Panc1 (cell line): ENCODE measurements at regions not wholly inside any gene's neighbourhood (a gene's known extent, or its start where the extent isn't known, plus 50 kb on each side); places are given as distances from the start of the nearest gene placed in this dataset.

Source experiments
- ATAC-seq: fragments of 200-7000 bp; cut with Tn5 transposase; 2 replicates; pipeline ENCODE4 v1.9.1; 2020; ENCODE audit warnings: mild to moderate bottlenecking, moderate library complexity
- BruUV-seq: library from RNA; stranded (reverse); fragments of 400-500 nt; replicated peaks from 2 replicates; lab custom pipeline; 2021; lab: Mats Ljungman, UMichigan
- CTCF ChIA-PET: fragments of 300-600 bp; sonication (Branson Sonifier 250); formaldehyde crosslinking; loops from one replicate; lab custom pipeline; 2022; ENCODE audit warnings: antibody characterized with exemption; lab: Charles Lee
- POLR2A ChIA-PET: fragments of 300-600 bp; sonication (Branson Sonifier 250); formaldehyde crosslinking; loops from one replicate; lab custom pipeline; 2022; ENCODE audit warnings: antibody characterized with exemption; lab: Charles Lee
- DNase-seq: peaks from one replicate; pipeline ENCODE4 v3.0.0-alpha.2; 2010; ENCODE audit warnings: low read depth, low spot score
- H3K27ac ChIP-seq: 2 replicates; pipeline ENCODE4 v1.5.1; 2011; ENCODE audit warnings: mild to moderate bottlenecking, low read length, inconsistent platforms
- H3K27me3 ChIP-seq: fragments of 200-500 bp; sonication (Bioruptor generic); 2 replicates; pipeline ENCODE4 v1.6.0; 2014; ENCODE audit warnings: low read length, inconsistent platforms; ENCODE audit not compliant: control insufficient read depth, insufficient read depth
- H3K36me3 ChIP-seq: fragments of 200-500 bp; sonication (Bioruptor generic); 2 replicates; pipeline ENCODE4 v1.5.1; 2014; ENCODE audit warnings: inconsistent platforms, mild to moderate bottlenecking, low read length, moderate library complexity; ENCODE audit not compliant: control insufficient read depth, insufficient read depth
- H3K4me1 ChIP-seq: 2 replicates; pipeline ENCODE4 v1.5.1; 2011; ENCODE audit warnings: inconsistent platforms, mild to moderate bottlenecking, low read length, moderate library complexity; ENCODE audit not compliant: control insufficient read depth, insufficient read depth
- H3K4me3 ChIP-seq, 2 experiments: 2 replicates each; pipeline ENCODE4 v1.5.1; 2011 to 2012; ENCODE audit warnings: low read depth in 2 of 2, low read length in 2 of 2, mild to moderate bottlenecking in 2 of 2, inconsistent platforms in 1 of 2, moderate library complexity in 1 of 2
- H3K9me3 ChIP-seq: fragments of 200-500 bp; sonication (Bioruptor generic); 2 replicates; pipeline ENCODE4 v1.5.1; 2014; ENCODE audit warnings: low read depth, mild to moderate bottlenecking, inconsistent platforms, low read length, moderate library complexity; ENCODE audit not compliant: control insufficient read depth, insufficient read depth
- POLR2AphosphoS5 ChIP-seq: IDR thresholded peaks from 2 replicates; pipeline ENCODE4 v1.6.1; 2012; ENCODE audit warnings: mild to moderate bottlenecking, low read depth, low read length, moderate library complexity
- SIN3A ChIP-seq: IDR thresholded peaks from 2 replicates; pipeline ENCODE4 v1.6.1; 2012; ENCODE audit warnings: low read depth, mild to moderate bottlenecking, low read length, moderate library complexity, borderline replicate concordance; ENCODE audit not compliant: insufficient read depth
- TCF7L2 ChIP-seq: IDR thresholded peaks from 2 replicates; pipeline ENCODE4 v1.6.1; 2011; ENCODE audit warnings: mild to moderate bottlenecking, low read depth, low read length, inconsistent platforms
- in situ Hi-C: cut with HindIII; loops from 2 replicates; pipeline ENCODE4 v1.10.0; 2016; ENCODE audit warnings: low sequenced_read_pairs, low pct_unique_long_range_greater_than_20kb
- intact Hi-C: fragments of 100-400 bp; cut with micrococcal nuclease; formaldehyde crosslinking; loops from one replicate; pipeline ENCODE4 v1.10.0; 2022; ENCODE audit not compliant: unreplicated experiment
- TF ChIP-seq, protein P1 (sequence below), 2 experiments: IDR thresholded peaks; 2 replicates each; pipeline ENCODE4 v1.6.1; 2011 to 2012; ENCODE audit warnings: low read depth in 2 of 2, control low read depth in 1 of 2, low read length in 1 of 2, mild to moderate bottlenecking in 1 of 2, moderate library complexity in 1 of 2; ENCODE audit not compliant: insufficient read depth in 1 of 2
- TF ChIP-seq, protein P2 (sequence below): fragments of 450-650 bp; IDR thresholded peaks from 2 replicates; pipeline ENCODE4 v1.5.1; 2017; ENCODE audit warnings: mild to moderate bottlenecking

DNA sequence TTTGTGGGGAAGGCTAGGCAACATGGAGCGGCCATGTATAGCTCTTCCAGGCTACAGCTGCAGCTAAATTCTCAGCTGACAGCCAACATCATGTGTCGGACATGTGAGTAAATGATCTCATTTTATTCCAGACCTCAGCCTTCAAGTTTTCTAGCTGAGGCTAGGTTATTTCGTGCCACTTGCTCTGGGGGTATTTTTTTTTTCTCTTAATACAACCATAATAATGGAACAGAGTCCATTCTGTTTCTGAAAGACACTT is 573.5 kb downstream of the CD109 start:
- H3K27me3 ChIP-seq: no peaks in the 10 kb centered on the region
- POLR2A ChIA-PET: no interaction called here
- CTCF ChIA-PET: no interaction called here
- H3K27ac ChIP-seq: no peak overlapping the region
- TF ChIP-seq POLR2AphosphoS5 (no peak), SIN3A (no peak), TCF7L2 (no peak)
- TF ChIP-seq, protein P1, sequence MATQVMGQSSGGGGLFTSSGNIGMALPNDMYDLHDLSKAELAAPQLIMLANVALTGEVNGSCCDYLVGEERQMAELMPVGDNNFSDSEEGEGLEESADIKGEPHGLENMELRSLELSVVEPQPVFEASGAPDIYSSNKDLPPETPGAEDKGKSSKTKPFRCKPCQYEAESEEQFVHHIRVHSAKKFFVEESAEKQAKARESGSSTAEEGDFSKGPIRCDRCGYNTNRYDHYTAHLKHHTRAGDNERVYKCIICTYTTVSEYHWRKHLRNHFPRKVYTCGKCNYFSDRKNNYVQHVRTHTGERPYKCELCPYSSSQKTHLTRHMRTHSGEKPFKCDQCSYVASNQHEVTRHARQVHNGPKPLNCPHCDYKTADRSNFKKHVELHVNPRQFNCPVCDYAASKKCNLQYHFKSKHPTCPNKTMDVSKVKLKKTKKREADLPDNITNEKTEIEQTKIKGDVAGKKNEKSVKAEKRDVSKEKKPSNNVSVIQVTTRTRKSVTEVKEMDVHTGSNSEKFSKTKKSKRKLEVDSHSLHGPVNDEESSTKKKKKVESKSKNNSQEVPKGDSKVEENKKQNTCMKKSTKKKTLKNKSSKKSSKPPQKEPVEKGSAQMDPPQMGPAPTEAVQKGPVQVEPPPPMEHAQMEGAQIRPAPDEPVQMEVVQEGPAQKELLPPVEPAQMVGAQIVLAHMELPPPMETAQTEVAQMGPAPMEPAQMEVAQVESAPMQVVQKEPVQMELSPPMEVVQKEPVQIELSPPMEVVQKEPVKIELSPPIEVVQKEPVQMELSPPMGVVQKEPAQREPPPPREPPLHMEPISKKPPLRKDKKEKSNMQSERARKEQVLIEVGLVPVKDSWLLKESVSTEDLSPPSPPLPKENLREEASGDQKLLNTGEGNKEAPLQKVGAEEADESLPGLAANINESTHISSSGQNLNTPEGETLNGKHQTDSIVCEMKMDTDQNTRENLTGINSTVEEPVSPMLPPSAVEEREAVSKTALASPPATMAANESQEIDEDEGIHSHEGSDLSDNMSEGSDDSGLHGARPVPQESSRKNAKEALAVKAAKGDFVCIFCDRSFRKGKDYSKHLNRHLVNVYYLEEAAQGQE (IDR thresholded peaks at IDR 0.05; ENCODE audit: insufficient read depth in 1 of 2, low read depth in 2 of 2, low read length in 1 of 2): no peak
- TF ChIP-seq, protein P2, sequence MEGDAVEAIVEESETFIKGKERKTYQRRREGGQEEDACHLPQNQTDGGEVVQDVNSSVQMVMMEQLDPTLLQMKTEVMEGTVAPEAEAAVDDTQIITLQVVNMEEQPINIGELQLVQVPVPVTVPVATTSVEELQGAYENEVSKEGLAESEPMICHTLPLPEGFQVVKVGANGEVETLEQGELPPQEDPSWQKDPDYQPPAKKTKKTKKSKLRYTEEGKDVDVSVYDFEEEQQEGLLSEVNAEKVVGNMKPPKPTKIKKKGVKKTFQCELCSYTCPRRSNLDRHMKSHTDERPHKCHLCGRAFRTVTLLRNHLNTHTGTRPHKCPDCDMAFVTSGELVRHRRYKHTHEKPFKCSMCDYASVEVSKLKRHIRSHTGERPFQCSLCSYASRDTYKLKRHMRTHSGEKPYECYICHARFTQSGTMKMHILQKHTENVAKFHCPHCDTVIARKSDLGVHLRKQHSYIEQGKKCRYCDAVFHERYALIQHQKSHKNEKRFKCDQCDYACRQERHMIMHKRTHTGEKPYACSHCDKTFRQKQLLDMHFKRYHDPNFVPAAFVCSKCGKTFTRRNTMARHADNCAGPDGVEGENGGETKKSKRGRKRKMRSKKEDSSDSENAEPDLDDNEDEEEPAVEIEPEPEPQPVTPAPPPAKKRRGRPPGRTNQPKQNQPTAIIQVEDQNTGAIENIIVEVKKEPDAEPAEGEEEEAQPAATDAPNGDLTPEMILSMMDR: no peak
- no peaks in the 10 kb centered on the region for H3K36me3 ChIP-seq
- DNase-seq (no peak), ATAC-seq (no peak)
- in situ Hi-C loops: no loop called here
- no peaks in the 10 kb centered on the region for H3K4me1 ChIP-seq
- H3K9me3 ChIP-seq: no peaks in the 10 kb centered on the region
- no peak overlapping the region for H3K4me3 ChIP-seq
- intact Hi-C loops: no loop called here
- no TSS peak for BruUV-seq

DNA sequence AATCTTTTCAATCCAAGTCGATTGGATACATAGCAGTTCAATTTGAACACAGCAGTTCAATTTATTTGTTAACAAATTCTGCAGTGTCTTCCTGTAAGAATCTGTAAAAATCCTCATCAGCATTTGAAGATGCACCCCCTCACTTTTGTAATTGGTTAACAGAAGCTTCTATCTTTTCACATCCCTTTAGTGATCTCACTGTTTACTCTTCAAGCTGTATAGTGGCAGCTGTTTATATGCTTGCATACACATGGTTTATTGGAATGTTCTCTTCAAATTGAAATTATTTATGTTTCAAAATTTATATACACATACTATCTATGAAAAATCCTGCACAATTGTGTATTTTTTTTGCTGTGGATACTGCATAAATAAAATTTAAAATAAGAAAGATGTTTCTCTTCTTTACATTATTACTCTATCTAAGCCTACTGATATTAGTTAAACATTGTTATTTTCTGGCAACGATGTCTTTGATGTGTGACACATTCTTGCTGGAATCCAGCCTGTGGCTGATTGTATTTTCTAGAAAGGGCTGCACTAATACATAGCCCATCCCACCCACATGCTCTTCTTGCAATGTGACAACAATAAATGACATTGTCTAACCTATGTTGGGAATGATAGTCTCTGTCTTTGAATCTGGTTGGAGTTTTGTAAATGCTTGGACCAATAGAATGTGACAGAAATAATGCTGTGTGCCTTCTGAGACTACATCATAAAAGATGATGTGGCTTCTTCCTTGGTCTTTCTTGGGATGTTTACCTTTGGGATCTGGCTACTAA is 573.0 kb downstream of the CD109 start:
- CTCF ChIA-PET: no interaction called here
- intact Hi-C loops: no loop called here

DNA sequence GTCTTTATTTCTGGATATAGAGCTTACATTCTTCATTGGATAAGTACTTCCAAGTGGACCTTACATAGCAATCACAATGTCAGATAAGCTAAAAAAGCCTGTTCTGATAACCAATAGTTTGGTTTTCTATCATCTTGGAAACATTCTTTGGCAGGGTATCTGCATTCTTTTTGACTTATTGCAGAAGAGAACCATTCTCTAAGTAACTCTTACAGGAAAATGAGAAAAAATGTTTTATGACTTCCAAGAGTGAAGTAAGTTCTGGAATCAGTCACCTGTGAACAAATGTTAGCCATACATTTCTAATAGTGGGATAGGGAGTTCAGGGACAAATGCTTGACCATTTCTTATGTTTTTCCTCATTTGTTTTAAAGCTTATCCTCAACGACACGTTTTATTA is 564.0 kb downstream of the CD109 start:
- intact Hi-C loops: no loop called here
- H3K9me3 ChIP-seq: no peaks in the 10 kb centered on the region
- no peaks in the 10 kb centered on the region for H3K27me3 ChIP-seq
- no peak for DNase-seq
- H3K36me3 ChIP-seq: no peaks in the 10 kb centered on the region
- CTCF ChIA-PET: no interaction called here
- POLR2A ChIA-PET: no interaction called here
- no peak for ATAC-seq
- TF ChIP-seq, protein P1 (IDR thresholded peaks at IDR 0.05; ENCODE audit: insufficient read depth in 1 of 2, low read depth in 2 of 2, low read length in 1 of 2): no peak
- no peak for TF ChIP-seq SIN3A
- TF ChIP-seq, protein P2: no peak
- no peak for TF ChIP-seq POLR2AphosphoS5
- no peak for TF ChIP-seq TCF7L2
- no TSS peak for BruUV-seq
- no peaks in the 10 kb centered on the region for H3K4me1 ChIP-seq
- no peak overlapping the region for H3K4me3 ChIP-seq
- in situ Hi-C loops: no loop called here
- no peak overlapping the region for H3K27ac ChIP-seq

More for the DNA sequence above, 573.0 kb downstream of the CD109 start:
- H3K27me3 ChIP-seq: no peaks in the 10 kb centered on the region
- no peaks in the 10 kb centered on the region for H3K36me3 ChIP-seq
- in situ Hi-C loops: no loop called here
- ATAC-seq (no peak), DNase-seq (no peak)
- no peak for TF ChIP-seq SIN3A
- no peaks in the 10 kb centered on the region for H3K9me3 ChIP-seq
- H3K4me1 ChIP-seq: no peaks in the 10 kb centered on the region
- BruUV-seq: no TSS peak
- POLR2A ChIA-PET: no interaction called here
- no peak overlapping the region for H3K4me3 ChIP-seq
- no peak overlapping the region for H3K27ac ChIP-seq
